ENCODE measurements at regions not wholly inside any gene's neighbourhood (a gene's known extent, or its start where the extent isn't known, plus 50 kb on each side); places are given as distances from the start of the nearest gene placed in this dataset.
"Not testable (repeated sequence)": the region's sequence is repeated elsewhere in the genome, so short reads cannot be mapped to it uniquely, and the experiment has no call there.

DNA sequence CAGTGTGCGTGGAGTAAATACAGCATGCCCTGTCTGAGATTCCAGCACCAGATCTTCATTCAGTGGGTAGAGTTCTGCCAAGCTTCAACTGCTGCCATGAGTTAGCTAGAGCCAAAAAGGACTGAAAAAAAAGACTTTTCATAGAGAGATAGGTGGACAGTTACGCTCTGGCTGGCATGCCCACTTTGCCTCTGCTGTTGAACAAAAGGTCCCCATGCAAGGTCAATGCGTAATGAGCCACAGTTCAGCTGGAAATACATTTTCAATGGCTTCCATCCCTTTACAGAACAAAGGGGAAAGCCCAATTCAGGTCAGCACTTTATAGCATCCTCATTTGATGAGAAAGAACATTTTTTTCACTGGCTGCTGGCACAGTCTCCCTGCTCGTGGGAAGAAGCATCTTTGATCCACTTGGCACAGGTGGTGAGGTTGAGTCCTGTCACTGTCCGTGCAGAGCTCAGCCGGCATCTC, 86.9 kb upstream of the ERCC6L2 start:
- no peaks in the 10 kb centered on the region for H3K36me3 ChIP-seq (ENCODE audit: control insufficient read depth in 3 of 3, insufficient read depth in 3 of 3, low read length in 3 of 3)
- H3K9ac ChIP-seq (ENCODE audit: low read depth in 1 of 3, low read length in 3 of 3): no peak overlapping the region
- no peak overlapping the region for H3K27ac ChIP-seq (ENCODE audit: low read depth, low read length)
- H3K9me3 ChIP-seq (ENCODE audit: control insufficient read depth in 3 of 3, low read length in 3 of 3): no peaks in the 10 kb centered on the region
- no peak overlapping the region for H3K4me3 ChIP-seq (ENCODE audit: low read length in 3 of 3)
- H3K27me3 ChIP-seq (ENCODE audit: control insufficient read depth in 3 of 3, insufficient read depth in 3 of 3, low read length in 3 of 3): no peaks in the 10 kb centered on the region
- H3K4me1 ChIP-seq (ENCODE audit: control insufficient read depth in 3 of 3, insufficient read depth in 3 of 3, low read length in 3 of 3): no peaks in the 10 kb centered on the region

DNA sequence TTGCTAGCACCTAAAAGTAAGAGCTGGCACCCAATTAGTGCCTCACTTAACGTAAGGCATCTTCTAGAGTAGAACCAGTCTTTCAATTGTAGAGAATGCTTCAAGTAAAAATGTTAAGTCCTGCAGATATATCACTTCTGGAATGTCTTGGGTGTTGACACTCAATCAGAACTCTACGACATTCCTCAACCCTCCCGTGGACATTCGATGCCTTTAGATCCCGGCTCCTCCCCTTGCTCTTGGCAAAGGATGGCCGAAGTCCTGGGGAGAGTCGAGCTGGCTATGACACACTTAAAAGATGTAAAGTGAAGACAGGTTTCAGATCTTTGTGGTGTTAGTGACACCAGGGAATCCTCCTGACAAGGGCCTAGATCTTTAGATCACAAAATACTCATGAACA, 87.5 kb upstream of the ERCC6L2 start:
- Histone ChIP-seq H3K36me3 (ENCODE audit: control insufficient read depth in 3 of 3, insufficient read depth in 3 of 3, low read length in 3 of 3) (no peaks in the 10 kb centered on the region), H3K4me1 (ENCODE audit: control insufficient read depth in 3 of 3, insufficient read depth in 3 of 3, low read length in 3 of 3) (no peaks in the 10 kb centered on the region), H3K27ac (ENCODE audit: low read depth, low read length) (no peak overlapping the region), H3K9me3 (ENCODE audit: control insufficient read depth in 3 of 3, low read length in 3 of 3) (no peaks in the 10 kb centered on the region), H3K4me3 (ENCODE audit: low read length in 3 of 3) (no peak overlapping the region), H3K27me3 (ENCODE audit: control insufficient read depth in 3 of 3, insufficient read depth in 3 of 3, low read length in 3 of 3) (no peaks in the 10 kb centered on the region), H3K9ac (ENCODE audit: low read depth in 1 of 3, low read length in 3 of 3) (no peak overlapping the region)

DNA sequence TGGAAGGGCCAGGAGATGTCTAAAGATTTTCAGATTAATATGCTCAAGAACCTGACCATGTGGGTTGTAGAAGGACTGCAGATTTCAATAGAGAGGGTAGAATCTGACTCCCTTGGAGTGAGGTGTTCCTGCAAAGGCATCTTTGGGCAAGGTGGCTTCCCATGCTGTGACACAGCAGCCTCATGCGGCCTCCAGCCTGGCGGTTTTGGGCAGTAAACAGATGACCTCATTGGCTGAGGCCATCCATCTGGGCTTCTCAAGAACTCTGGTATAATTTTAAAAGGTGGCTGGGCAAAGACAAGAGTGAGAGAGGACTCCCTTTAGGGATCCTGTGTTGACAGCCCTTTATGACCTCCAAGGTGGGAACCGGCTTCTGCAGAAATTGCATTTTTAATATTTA, 90.3 kb upstream of the ERCC6L2 start:
- Histone ChIP-seq H3K27ac (ENCODE audit: low read depth, low read length) (no peak overlapping the region), H3K27me3 (ENCODE audit: control insufficient read depth in 3 of 3, insufficient read depth in 3 of 3, low read length in 3 of 3) (peaks cover 0 to 3% (median 0%) of the 10 kb centered on the region in 3 donors), H3K9me3 (ENCODE audit: control insufficient read depth in 3 of 3, low read length in 3 of 3) (no peaks in the 10 kb centered on the region), H3K4me1 (ENCODE audit: control insufficient read depth in 3 of 3, insufficient read depth in 3 of 3, low read length in 3 of 3) (no peaks in the 10 kb centered on the region), H3K9ac (ENCODE audit: low read depth in 1 of 3, low read length in 3 of 3) (no peak overlapping the region), H3K36me3 (ENCODE audit: control insufficient read depth in 3 of 3, insufficient read depth in 3 of 3, low read length in 3 of 3) (no peaks in the 10 kb centered on the region), H3K4me3 (ENCODE audit: low read length in 3 of 3) (no peak overlapping the region)

DNA sequence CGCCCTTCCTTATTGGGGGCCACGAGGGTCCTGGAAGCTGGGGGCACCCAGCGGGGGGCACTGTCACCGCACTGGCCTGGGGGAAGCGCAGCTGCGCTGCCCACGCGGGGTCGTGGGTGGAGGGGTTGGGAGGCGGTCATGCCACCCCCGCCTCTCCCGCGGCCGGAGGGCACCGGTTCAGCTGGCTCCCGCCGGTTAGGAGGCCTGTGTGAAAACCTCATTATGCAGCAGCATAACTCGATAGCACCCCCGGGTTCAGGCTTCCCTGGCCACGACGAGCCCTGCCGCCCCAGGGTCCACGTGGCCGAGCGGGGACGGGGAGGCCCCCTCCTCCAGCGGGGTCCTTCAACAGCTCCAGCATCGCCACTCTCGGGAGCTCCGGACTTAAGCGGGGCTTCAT, 91.2 kb upstream of the ERCC6L2 start:
- Histone ChIP-seq H3K27ac (ENCODE audit: low read depth, low read length) (no peak overlapping the region), H3K9ac (ENCODE audit: low read depth in 1 of 3, low read length in 3 of 3) (no peak overlapping the region), H3K4me3 (ENCODE audit: low read length in 3 of 3) (no peak overlapping the region), H3K9me3 (ENCODE audit: control insufficient read depth in 3 of 3, low read length in 3 of 3) (no peaks in the 10 kb centered on the region), H3K4me1 (ENCODE audit: control insufficient read depth in 3 of 3, insufficient read depth in 3 of 3, low read length in 3 of 3) (no peaks in the 10 kb centered on the region), H3K27me3 (ENCODE audit: control insufficient read depth in 3 of 3, insufficient read depth in 3 of 3, low read length in 3 of 3) (peaks cover 0 to 3% (median 0%) of the 10 kb centered on the region in 3 donors), H3K36me3 (ENCODE audit: control insufficient read depth in 3 of 3, insufficient read depth in 3 of 3, low read length in 3 of 3) (no peaks in the 10 kb centered on the region)

DNA sequence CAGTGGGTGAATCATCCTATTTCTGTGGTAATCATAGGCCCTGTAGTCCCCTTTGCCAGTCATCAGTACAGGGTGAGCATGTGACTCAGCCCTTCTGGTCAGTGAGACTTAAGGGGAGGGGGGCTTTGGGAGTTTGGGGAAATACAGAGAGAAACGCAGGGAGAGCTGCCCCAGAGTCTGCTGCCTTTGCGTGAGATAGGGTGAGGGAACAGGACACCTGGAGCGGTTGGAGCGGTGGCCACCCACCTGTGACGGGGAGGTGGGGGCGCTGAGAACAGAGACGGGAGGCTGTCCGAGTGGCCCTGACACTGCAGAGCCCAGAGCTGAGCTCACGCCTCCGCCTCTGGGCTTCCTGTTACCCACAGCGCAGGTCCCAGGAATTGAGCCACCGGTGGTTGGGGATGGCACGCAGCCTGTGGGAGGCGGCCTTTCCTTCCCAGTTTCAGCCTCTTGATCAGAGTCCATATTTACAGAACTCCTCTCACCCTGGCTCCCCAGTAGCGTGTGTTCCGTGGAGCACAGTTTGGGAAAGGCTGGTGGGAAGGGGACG, 92.0 kb upstream of the ERCC6L2 start:
- H3K9me3 ChIP-seq (ENCODE audit: control insufficient read depth in 3 of 3, low read length in 3 of 3): no peaks in the 10 kb centered on the region
- no peaks in the 10 kb centered on the region for H3K36me3 ChIP-seq (ENCODE audit: control insufficient read depth in 3 of 3, insufficient read depth in 3 of 3, low read length in 3 of 3)
- H3K9ac ChIP-seq (ENCODE audit: low read depth in 1 of 3, low read length in 3 of 3): no peak overlapping the region
- no peaks in the 10 kb centered on the region for H3K4me1 ChIP-seq (ENCODE audit: control insufficient read depth in 3 of 3, insufficient read depth in 3 of 3, low read length in 3 of 3)
- no peak overlapping the region for H3K4me3 ChIP-seq (ENCODE audit: low read length in 3 of 3)
- no peak overlapping the region for H3K27ac ChIP-seq (ENCODE audit: low read depth, low read length)
- H3K27me3 ChIP-seq (ENCODE audit: control insufficient read depth in 3 of 3, insufficient read depth in 3 of 3, low read length in 3 of 3): peaks cover 0 to 3% (median 0%) of the 10 kb centered on the region in 3 donors

DNA sequence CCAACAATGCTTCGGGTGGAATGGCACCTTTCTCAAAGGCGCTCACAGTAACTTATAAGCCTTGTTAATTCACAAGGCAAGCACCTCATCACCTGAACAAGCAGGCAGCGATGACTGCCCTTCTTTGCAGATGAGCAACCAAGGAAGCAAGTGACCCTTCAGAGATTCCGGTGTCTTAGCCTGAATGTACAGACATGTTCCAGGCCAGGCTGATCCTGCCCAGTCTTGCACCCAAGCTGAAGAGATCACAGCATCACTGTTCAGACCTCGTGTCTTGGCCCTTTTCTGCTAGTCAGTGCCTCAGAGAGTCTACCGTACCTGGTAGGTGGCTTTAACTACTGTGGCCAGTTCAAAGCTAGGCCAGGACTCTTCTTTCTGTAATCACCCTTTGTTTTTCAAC, 94.7 kb upstream of the ERCC6L2 start:
- Histone ChIP-seq H3K27me3 (ENCODE audit: control insufficient read depth in 3 of 3, insufficient read depth in 3 of 3, low read length in 3 of 3) (peaks cover 0 to 3% (median 0%) of the 10 kb centered on the region in 3 donors), H3K36me3 (ENCODE audit: control insufficient read depth in 3 of 3, insufficient read depth in 3 of 3, low read length in 3 of 3) (no peaks in the 10 kb centered on the region), H3K4me1 (ENCODE audit: control insufficient read depth in 3 of 3, insufficient read depth in 3 of 3, low read length in 3 of 3) (no peaks in the 10 kb centered on the region), H3K4me3 (ENCODE audit: low read length in 3 of 3) (no peak overlapping the region), H3K9ac (ENCODE audit: low read depth in 1 of 3, low read length in 3 of 3) (no peak overlapping the region), H3K27ac (ENCODE audit: low read depth, low read length) (no peak overlapping the region), H3K9me3 (ENCODE audit: control insufficient read depth in 3 of 3, low read length in 3 of 3) (no peaks in the 10 kb centered on the region)

DNA sequence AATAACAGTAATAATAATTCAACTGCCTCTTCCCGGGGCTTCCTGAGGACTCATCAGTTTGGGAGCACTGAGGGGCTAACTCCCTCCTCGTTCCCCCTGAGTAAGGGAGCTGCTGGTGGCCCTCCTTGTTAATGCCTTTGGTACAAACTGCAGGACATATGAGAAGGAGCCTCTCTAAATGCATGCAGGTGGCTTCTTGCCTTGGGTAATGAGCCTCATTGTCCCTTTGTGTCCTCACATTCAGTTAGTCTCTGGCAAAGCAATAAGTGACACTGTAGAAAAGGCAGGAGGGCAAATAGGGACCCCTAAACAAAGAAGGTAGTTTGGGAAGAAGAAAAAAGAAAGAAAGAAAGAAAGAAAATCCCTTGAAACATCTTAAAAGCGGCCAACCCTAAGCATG, 95.4 kb upstream of the ERCC6L2 start:
- no peak overlapping the region for H3K9ac ChIP-seq (ENCODE audit: low read depth in 1 of 3, low read length in 3 of 3)
- H3K9me3 ChIP-seq (ENCODE audit: control insufficient read depth in 3 of 3, low read length in 3 of 3): no peaks in the 10 kb centered on the region
- no peak overlapping the region for H3K4me3 ChIP-seq (ENCODE audit: low read length in 3 of 3)
- H3K36me3 ChIP-seq (ENCODE audit: control insufficient read depth in 3 of 3, insufficient read depth in 3 of 3, low read length in 3 of 3): no peaks in the 10 kb centered on the region
- no peaks in the 10 kb centered on the region for H3K4me1 ChIP-seq (ENCODE audit: control insufficient read depth in 3 of 3, insufficient read depth in 3 of 3, low read length in 3 of 3)
- H3K27me3 ChIP-seq (ENCODE audit: control insufficient read depth in 3 of 3, insufficient read depth in 3 of 3, low read length in 3 of 3): peaks cover 0 to 4% (median 3%) of the 10 kb centered on the region in 3 donors
- no peak overlapping the region for H3K27ac ChIP-seq (ENCODE audit: low read depth, low read length)

DNA sequence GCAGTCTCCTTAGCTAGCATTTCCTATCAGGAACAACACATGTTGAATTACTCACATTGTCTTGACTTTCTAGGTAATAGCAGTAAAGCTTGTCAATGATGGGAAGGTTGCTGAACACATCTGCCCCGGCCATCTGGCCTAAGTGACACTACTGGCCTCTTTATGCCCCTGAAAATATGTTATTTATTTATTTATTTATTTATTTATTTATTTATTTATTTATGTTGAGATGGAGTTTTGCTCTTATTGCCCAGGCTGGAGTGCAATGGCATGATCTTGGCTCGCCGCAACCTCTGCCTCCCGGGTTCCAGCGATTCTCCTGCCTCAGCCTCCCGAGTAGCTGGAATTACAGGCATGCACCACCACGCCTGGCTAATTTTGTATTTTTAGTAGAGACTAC, 95.9 kb upstream of the ERCC6L2 start:
- H3K27ac ChIP-seq (ENCODE audit: low read depth, low read length); H3K4me3 ChIP-seq (ENCODE audit: low read length in 3 of 3); H3K9ac ChIP-seq (ENCODE audit: low read depth in 1 of 3, low read length in 3 of 3); H3K9me3 ChIP-seq (ENCODE audit: control insufficient read depth in 3 of 3, low read length in 3 of 3); H3K4me1 ChIP-seq (ENCODE audit: control insufficient read depth in 3 of 3, insufficient read depth in 3 of 3, low read length in 3 of 3); H3K27me3 ChIP-seq (ENCODE audit: control insufficient read depth in 3 of 3, insufficient read depth in 3 of 3, low read length in 3 of 3); H3K36me3 ChIP-seq (ENCODE audit: control insufficient read depth in 3 of 3, insufficient read depth in 3 of 3, low read length in 3 of 3): not testable (repeated sequence)

DNA sequence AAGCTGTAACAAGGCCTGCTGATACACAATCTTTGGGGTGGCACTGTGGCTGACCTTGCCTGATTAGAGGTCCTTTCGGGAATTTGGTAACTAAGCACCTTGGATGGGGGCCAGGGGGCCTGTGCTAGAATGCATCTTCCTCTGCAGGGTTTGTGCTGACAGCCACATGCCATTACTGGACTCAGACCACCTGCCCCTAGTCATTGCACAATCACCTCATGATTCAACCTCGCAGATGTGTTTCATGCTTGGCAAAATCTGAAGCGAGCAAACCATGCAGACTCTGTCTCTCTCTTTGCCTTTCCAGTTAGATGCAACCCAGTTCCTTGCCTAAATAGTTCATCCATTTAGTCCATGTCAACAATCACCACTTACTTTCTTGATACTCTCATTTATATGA, 96.5 kb upstream of the ERCC6L2 start:
- Histone ChIP-seq H3K9me3 (ENCODE audit: control insufficient read depth in 3 of 3, low read length in 3 of 3) (no peaks in the 10 kb centered on the region), H3K27me3 (ENCODE audit: control insufficient read depth in 3 of 3, insufficient read depth in 3 of 3, low read length in 3 of 3) (peaks cover 0 to 10% (median 9%) of the 10 kb centered on the region in 3 donors), H3K4me3 (ENCODE audit: low read length in 3 of 3) (no peak overlapping the region), H3K36me3 (ENCODE audit: control insufficient read depth in 3 of 3, insufficient read depth in 3 of 3, low read length in 3 of 3) (no peaks in the 10 kb centered on the region), H3K27ac (ENCODE audit: low read depth, low read length) (no peak overlapping the region), H3K4me1 (ENCODE audit: control insufficient read depth in 3 of 3, insufficient read depth in 3 of 3, low read length in 3 of 3) (no peaks in the 10 kb centered on the region), H3K9ac (ENCODE audit: low read depth in 1 of 3, low read length in 3 of 3) (no peak overlapping the region)

DNA sequence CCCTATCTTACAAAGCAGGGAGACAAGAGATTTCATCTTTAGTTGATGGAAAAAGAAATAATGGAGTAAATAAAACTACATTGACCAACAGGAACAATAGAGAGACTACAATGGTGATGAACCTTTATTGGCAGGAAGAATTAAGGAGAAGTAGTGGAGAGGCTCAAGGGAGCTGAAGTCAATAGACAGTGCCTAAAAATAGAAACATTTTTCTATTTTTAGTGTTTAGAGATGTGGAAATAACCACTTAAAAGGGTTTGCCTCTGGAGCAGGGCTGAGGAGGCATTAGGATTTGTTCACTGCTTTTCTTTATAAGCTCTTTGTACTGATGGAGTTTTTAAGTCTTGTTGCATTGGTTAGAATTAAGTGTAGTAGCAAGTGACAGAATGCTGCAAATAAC, 98.4 kb upstream of the ERCC6L2 start:
- Histone ChIP-seq H3K27me3 (ENCODE audit: control insufficient read depth in 3 of 3, insufficient read depth in 3 of 3, low read length in 3 of 3) (peaks cover 0 to 12% (median 9%) of the 10 kb centered on the region in 3 donors), H3K4me3 (ENCODE audit: low read length in 3 of 3) (no peak overlapping the region), H3K9me3 (ENCODE audit: control insufficient read depth in 3 of 3, low read length in 3 of 3) (no peaks in the 10 kb centered on the region), H3K27ac (ENCODE audit: low read depth, low read length) (no peak overlapping the region), H3K4me1 (ENCODE audit: control insufficient read depth in 3 of 3, insufficient read depth in 3 of 3, low read length in 3 of 3) (peaks cover 2 to 5% (median 2%) of the 10 kb centered on the region in 3 donors), H3K36me3 (ENCODE audit: control insufficient read depth in 3 of 3, insufficient read depth in 3 of 3, low read length in 3 of 3) (no peaks in the 10 kb centered on the region), H3K9ac (ENCODE audit: low read depth in 1 of 3, low read length in 3 of 3) (no peak overlapping the region)
